ENCODE measurements at regions not wholly inside any gene's neighbourhood (a gene's known extent, or its start where the extent isn't known, plus 50 kb on each side); places are given as distances from the start of the nearest gene placed in this dataset.
"Not testable (repeated sequence)": the region's sequence is repeated elsewhere in the genome, so short reads cannot be mapped to it uniquely, and the experiment has no call there.

GRCh38 chr17:70886648-70887047 is 717.3 kb downstream of the KCNJ2 start:
- no peak for ATAC-seq

GRCh38 chr17:70888324-70888723 is 719.0 kb downstream of the KCNJ2 start:
- no peak for ATAC-seq

GRCh38 chr17:70891306-70891705 is 722.0 kb downstream of the KCNJ2 start:
- no peak for ATAC-seq

GRCh38 chr17:70892527-70892926 is 723.2 kb downstream of the KCNJ2 start:
- ATAC-seq = no peak

GRCh38 chr17:70896843-70897242 is 727.5 kb downstream of the KCNJ2 start:
- no peak for ATAC-seq

GRCh38 chr17:70897446-70897845 is 728.1 kb downstream of the KCNJ2 start:
- no peak for ATAC-seq

- ATAC-seq = no peak
Observed at GRCh38 chr17:70901870-70902269, 732.5 kb downstream of the KCNJ2 start.

- peak; percentile 55 for ATAC-seq
Observed at GRCh38 chr17:70905796-70906195, 736.5 kb downstream of the KCNJ2 start.

- no peak for ATAC-seq
Observed at GRCh38 chr17:70906808-70907207, 737.5 kb downstream of the KCNJ2 start.

GRCh38 chr17:70912716-70913485 is 743.6 kb downstream of the KCNJ2 start:
- no peak for ATAC-seq

GRCh38 chr17:70916469-70916868 is 747.1 kb downstream of the KCNJ2 start:
- ATAC-seq = no peak

GRCh38 chr17:70919241-70919640 is 749.9 kb downstream of the KCNJ2 start:
- ATAC-seq = no peak

- ATAC-seq = no peak
Observed at GRCh38 chr17:70920416-70920815, 751.1 kb downstream of the KCNJ2 start.

- ATAC-seq = no peak
Observed at GRCh38 chr17:70922268-70922667, 752.9 kb downstream of the KCNJ2 start.

GRCh38 chr17:70924776-70925175 is 755.4 kb downstream of the KCNJ2 start:
- no peak for ATAC-seq

- ATAC-seq = no peak
Observed at GRCh38 chr17:70929226-70929625, 759.9 kb downstream of the KCNJ2 start.

GRCh38 chr17:70934231-70934630 is 764.9 kb downstream of the KCNJ2 start:
- no peak for ATAC-seq

GRCh38 chr17:70934835-70935234 is 765.5 kb downstream of the KCNJ2 start:
- ATAC-seq = no peak

- no peak for ATAC-seq
Observed at GRCh38 chr17:70936724-70937123, 767.4 kb downstream of the KCNJ2 start.

GRCh38 chr17:70938336-70938735 is 769.0 kb downstream of the KCNJ2 start:
- no peak for ATAC-seq

- ATAC-seq = no peak
Observed at GRCh38 chr17:70945386-70945785, 776.1 kb downstream of the KCNJ2 start.

- ATAC-seq = no peak
Observed at GRCh38 chr17:70947215-70947614, 777.9 kb downstream of the KCNJ2 start.

- ATAC-seq = no peak
Observed at GRCh38 chr17:70947636-70948565, 778.6 kb downstream of the KCNJ2 start.

GRCh38 chr17:70953140-70953539 is 783.8 kb downstream of the KCNJ2 start:
- ATAC-seq = not testable (repeated sequence)
